HG02623 (cell line): ENCODE measurements at regions not wholly inside any gene's neighbourhood (a gene's known extent, or its start where the extent isn't known, plus 50 kb on each side); places are given as distances from the start of the nearest gene placed in this dataset.

Source experiments
- ATAC-seq: cut with Tn5 transposase; IDR thresholded peaks from one replicate; pipeline ENCODE4 v1.9.1; 2021; ENCODE audit warnings: moderate library complexity; ENCODE audit not compliant: unreplicated experiment

DNA sequence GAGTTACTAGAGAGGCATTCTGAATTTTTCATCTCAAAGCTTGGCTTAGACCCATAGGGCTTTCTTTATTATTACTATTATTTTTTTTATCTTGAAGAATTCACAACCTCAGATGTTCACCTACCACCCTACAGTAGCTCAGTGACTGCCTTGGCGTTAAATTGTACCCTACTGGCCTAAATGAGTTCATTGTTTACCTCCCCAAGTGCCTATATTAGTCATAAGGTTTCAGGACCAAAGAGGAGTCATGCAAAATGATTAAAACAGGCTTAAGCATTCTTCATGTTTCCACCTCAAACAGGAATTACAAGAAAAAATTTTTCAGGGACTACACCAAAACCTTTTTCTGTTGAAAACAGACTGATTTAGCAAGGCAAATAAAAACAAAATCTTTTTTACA is 751.5 kb downstream of the SQOR start:
- no peak for ATAC-seq

DNA sequence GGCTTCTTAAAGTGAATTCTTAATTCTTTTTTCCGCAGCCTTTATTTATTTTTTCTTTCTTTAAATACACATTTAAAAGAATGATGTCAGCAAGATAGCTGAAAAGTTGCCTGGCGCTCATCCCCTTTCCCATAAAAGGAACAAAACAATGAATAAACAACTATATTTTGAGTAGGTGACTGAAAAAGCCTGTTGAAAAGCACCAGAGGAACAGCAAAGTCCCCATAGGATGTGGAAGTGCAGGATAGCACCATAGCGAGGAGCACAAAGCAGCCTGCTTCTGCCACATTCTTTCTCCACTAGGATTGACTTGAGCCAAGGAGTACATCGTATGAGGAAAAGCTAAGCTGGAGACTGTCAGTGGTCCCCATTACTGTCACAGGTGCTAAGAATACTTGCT is 754.9 kb downstream of the SQOR start:
- ATAC-seq, result no peak

DNA sequence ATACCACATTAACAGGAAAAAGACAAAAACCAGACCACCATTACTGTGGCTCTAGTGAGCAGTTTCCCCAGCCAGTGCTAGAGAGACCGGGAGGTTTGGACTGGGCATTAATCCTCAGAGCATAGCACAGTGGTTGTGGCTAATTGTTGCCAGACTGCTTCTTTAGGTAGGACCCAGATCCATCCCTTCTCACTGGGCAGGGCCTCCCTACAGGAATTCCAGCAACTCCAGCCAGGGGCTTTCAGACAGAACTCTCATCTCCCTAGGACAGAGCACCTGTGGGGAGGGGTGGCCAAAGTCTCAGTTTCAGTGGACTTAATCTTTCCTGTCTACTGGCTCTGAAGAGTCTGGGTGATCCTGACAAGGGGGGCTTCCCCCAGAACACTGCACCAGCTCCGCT is 759.6 kb downstream of the SQOR start:
- no peak for ATAC-seq

GRCh38 chr15:46408312-46408711 is 773.5 kb downstream of the SQOR start:
- ATAC-seq, result no peak

DNA sequence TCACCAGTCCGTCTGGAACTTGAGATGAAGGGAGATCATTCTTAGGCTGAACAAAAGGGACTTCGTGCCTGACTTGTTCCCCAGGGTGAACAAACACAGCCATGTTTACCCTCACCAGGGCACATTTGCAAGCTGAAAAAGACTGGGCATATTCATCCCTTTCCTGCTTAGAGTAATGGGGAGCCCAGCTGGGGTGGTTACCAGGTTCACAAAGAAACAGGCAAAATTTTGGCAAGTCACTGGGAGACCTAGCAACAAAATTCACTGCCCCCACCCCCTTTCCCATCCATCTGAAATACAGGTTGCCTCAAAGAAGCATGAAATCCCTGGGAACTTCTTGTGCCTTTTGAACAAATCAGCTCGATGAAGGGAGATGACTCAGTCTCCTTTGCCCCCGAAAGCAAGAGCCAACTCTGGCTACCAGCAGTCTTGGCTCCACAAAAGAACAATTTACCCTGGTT is 775.0 kb downstream of the SQOR start:
- no peak for ATAC-seq

DNA sequence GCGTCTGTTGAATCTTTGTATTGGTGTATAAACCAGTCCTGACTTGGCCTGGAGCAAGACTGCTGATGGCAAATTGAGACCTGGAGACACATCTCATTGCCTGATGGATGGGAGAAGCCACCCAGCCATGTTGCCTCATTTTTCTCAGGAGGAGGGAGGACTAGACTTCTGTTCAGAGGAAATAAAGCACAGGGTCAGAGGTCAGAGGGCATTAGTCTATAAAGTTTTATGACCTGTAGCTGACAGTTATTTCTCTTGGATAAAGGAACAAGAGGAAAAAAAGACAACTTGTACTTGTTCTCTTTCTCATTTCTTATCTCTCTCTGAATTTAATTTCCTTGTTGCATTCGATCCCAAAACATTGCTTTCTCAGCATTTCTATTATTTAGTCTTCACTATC is 775.9 kb downstream of the SQOR start:
- no peak for ATAC-seq

DNA sequence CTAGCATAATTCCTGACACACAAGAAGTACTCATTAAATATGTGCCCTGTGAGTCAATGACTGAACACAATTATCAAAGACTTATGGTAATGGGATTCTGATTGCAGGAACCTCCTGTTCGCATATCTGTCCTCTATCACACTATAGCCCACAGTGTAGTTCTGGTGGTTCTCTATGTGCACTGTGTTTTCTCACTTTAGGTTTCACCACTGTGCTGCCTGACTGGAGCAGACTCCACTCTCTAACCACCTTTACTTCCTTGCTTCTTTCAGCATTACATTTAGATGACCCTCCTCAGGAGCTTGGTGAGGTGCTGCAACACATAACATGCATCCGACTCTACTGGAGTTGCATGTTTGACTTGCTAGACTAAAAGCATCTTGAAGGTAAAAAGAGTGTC is 777.1 kb downstream of the SQOR start:
- ATAC-seq, result no peak

DNA sequence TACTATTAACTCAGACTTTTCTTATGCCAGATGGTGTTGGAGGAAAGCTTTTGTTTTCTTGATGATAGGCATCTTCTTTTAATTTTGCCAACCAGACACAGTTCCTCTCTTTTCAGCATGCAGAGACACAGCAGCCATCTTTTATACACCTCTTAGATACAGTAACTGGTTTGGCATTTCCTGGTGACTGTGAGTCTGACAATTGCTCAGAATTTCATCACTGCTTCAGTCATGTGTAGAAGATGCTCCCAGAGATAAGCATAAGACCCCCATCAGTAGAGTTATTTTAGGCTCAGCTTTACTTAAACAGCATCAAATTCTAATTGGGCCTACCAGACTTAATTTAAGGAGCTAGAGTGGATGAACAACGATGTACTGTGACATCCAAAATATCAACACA is 779.0 kb downstream of the SQOR start:
- ATAC-seq, result no peak

DNA sequence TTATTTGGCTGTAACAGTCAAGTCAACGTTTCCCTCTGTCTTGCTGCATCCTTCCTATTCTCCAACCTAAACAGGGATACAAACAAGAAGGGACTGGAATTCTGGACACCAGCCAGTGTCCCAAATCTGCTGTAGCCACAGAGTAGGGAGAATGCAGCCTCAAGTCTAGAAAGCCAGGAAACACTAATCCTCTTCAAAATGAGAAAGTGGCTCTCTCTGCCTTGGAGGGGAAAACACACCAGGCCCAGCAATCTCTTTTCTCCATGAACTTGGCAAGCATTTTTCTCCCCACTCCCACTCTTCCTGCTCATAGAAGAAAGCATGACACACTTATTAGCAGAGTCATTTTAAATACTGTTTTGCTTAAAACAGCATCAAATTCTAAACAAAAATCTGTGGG is 781.7 kb downstream of the SQOR start:
- no peak for ATAC-seq

DNA sequence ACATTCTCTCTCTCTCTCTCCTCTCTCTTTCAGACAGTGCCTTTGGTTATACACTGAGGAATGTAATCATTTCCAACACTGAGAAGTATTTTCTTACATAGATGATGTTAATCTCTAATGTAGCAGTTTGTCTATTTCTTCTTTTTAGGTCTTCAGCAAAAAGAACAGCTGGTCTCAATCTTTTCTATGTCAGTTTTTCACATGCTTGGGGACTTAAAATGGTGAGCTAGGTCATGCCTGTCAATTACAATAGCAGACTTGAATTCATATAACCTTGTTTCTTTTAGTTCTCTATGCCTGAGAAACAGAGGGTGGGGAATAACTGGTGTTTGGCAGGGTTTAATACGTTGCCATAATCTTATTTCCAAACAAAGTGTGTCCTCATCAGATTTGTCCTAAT is 786.2 kb downstream of the SQOR start:
- no peak for ATAC-seq

- ATAC-seq, result no peak
Observed at GRCh38 chr15:46441294-46442062, 806.6 kb downstream of the SQOR start.

- no peak for ATAC-seq
Observed at GRCh38 chr15:46442184-46442583, 807.4 kb downstream of the SQOR start.

- no peak for ATAC-seq
Observed at GRCh38 chr15:46442901-46443590, 808.2 kb downstream of the SQOR start.

DNA sequence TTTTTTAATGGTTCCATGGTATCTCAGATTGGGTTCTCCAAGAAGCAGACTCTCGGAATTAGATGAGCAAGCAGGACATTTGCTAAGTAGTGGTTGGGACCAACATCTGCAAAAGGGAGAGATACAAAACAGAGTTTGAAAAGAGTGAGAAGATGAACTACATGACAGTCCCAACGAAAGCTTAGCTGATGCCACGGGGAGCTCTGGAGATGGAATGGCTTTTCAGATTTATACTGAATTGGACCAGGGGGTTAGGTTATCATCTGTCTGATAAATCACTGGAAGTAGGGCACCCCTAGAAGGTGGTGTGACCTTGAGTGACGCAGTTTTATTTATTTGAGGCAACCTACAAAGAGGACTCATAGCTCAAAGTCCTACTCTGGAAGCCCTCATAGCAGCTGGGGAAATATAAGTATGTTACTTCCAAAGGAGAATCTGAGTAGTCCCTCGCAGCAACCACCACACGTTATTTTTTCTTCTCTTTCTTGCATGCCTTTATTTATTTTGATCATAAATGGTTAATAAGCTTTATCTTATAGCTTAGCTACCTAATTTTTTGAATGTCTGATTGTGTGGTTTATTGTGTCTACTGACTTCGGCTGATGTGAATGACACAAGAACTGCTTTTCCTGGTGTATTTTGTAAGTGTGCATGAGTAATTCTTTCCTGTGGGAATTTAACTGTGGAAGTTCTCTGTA is 815.4 kb downstream of the SQOR start:
- no peak for ATAC-seq

DNA sequence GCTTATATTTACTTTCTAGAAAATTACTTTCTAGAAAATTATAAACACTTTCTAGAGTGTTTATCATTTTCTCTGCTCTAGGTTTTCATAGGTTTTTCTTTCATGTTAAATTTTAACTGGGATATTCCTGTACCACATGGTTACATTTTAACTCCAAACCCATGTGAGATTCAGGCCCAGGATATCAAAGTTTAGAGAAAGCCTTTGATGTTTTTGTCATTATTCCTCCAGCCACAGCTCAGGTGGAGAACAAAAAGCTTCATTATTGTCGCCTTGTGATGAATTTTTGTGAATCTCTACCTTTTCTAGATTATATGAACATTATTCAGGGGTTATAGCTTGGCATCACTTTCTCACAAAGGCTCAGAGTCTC is 816.0 kb downstream of the SQOR start:
- no peak for ATAC-seq

- ATAC-seq, result no peak
Observed at GRCh38 chr15:46452297-46452820, 817.5 kb downstream of the SQOR start.

DNA sequence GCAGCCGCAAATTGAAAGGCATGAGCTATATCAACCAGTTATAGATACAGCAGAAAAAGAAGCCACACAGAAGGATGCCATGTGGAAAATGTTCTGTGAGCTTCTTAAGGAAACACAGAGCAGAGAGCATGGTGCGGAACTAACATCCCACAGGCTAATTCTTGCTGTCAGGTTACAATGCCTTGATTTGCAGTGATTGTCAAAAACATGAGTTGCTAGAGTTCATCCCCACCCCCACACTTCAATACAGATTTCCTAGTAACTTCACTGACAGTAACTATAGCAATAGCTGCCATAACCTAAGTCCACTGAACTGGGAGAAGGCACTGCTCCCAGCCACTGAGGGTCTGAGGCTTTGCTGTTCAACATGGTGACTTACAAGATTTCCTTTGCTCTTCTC is 821.6 kb downstream of the SQOR start:
- ATAC-seq, result no peak

- no peak for ATAC-seq
Observed at GRCh38 chr15:46460431-46461094, 825.7 kb downstream of the SQOR start.

DNA sequence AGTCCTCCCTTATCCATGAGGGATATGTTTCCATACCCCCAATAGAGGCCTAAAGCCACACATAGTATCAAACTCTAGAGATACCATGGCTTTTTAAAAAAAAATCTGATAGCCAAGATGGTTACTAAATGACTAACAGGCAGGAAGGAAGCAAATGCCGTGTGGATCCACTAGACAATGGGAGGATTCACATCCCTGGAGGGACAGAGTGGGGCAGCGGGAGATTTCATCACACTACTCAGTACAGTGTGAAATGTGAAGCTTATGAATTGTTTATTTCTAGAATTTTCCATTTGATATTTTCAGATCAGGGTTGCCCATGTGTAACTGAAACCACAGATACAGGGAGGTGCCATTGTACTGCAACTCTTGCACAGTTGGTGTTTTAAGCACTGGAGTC is 826.6 kb downstream of the SQOR start:
- no peak for ATAC-seq

- no peak for ATAC-seq
Observed at GRCh38 chr15:46467041-46467440, 832.2 kb downstream of the SQOR start.

GRCh38 chr15:46471096-46471495 is 836.3 kb downstream of the SQOR start:
- ATAC-seq, result no peak
